Stomach smooth muscle (tissue), 2 donors: ENCODE measurements at regions not wholly inside any gene's neighbourhood (a gene's known extent, or its start where the extent isn't known, plus 50 kb on each side); places are given as distances from the start of the nearest gene placed in this dataset.
"Not testable (repeated sequence)": the region's sequence is repeated elsewhere in the genome, so short reads cannot be mapped to it uniquely, and the experiment has no call there.

Source experiments
- H3K27ac ChIP-seq: one replicate; pipeline ENCODE4 v1.7.0; 2013; ENCODE audit warnings: mild to moderate bottlenecking, low read length, inconsistent platforms
- H3K27me3 ChIP-seq, 2 donors: one replicate each; pipeline ENCODE4 v1.7.0; 2013; ENCODE audit warnings: low read length in 2 of 2; ENCODE audit not compliant: insufficient read depth in 2 of 2, control insufficient read depth in 1 of 2
- H3K36me3 ChIP-seq, 2 donors: one replicate each; pipeline ENCODE4 v1.7.0; 2013; ENCODE audit warnings: low read length in 2 of 2; ENCODE audit not compliant: control insufficient read depth in 2 of 2, insufficient read depth in 2 of 2
- H3K4me1 ChIP-seq: one replicate; pipeline ENCODE4 v1.7.0; 2013; ENCODE audit warnings: low read length; ENCODE audit not compliant: control insufficient read depth, insufficient read depth
- H3K4me3 ChIP-seq, 2 donors: one replicate each; pipeline ENCODE4 v1.7.0; 2013; ENCODE audit warnings: low read length in 2 of 2
- H3K9ac ChIP-seq, 2 donors: one replicate each; pipeline ENCODE4 v1.7.0; 2013; ENCODE audit warnings: low read length in 2 of 2, mild to moderate bottlenecking in 1 of 2
- H3K9me3 ChIP-seq, 2 donors: one replicate each; pipeline ENCODE4 v1.7.0; 2013; ENCODE audit warnings: low read length in 2 of 2; ENCODE audit not compliant: control insufficient read depth in 2 of 2
- donor health status: healthy.
- donor health status: Pancreatic carcinoma.

- H3K4me3 ChIP-seq: no peak overlapping the region
- H3K27ac ChIP-seq: no peak overlapping the region
Observed at GRCh38 chr9:90141723-90142122, 500.9 kb downstream of the DIRAS2 start.

GRCh38 chr9:90142580-90142979 lies 500.0 kb downstream of the DIRAS2 start:
- Histone ChIP-seq H3K9me3 (no peaks in the 10 kb centered on the region), H3K4me3 (no peak overlapping the region), H3K27me3 (peaks cover 0 to 5% of the 10 kb centered on the region in 2 donors), H3K9ac (no peak overlapping the region), H3K36me3 (no peaks in the 10 kb centered on the region), H3K4me1 (no peaks in the 10 kb centered on the region), H3K27ac (no peak overlapping the region)

More at GRCh38 chr9:90141723-90142122, 500.9 kb downstream of the DIRAS2 start:
- H3K27me3 ChIP-seq: no peaks in the 10 kb centered on the region
- H3K36me3 ChIP-seq: no peaks in the 10 kb centered on the region
- H3K4me1 ChIP-seq: no peaks in the 10 kb centered on the region
- no peak overlapping the region for H3K9ac ChIP-seq
- no peaks in the 10 kb centered on the region for H3K9me3 ChIP-seq

- Histone ChIP-seq H3K9me3 (no peaks in the 10 kb centered on the region), H3K27ac (no peak overlapping the region), H3K4me3 (no peak overlapping the region), H3K4me1 (no peaks in the 10 kb centered on the region), H3K27me3 (peaks cover 0 to 5% of the 10 kb centered on the region in 2 donors), H3K36me3 (no peaks in the 10 kb centered on the region), H3K9ac (no peak overlapping the region)
Observed at GRCh38 chr9:90147426-90147825, 495.2 kb downstream of the DIRAS2 start.

- H3K4me1 ChIP-seq: no peaks in the 10 kb centered on the region
- no peaks in the 10 kb centered on the region for H3K36me3 ChIP-seq
- no peak overlapping the region for H3K27ac ChIP-seq
- H3K27me3 ChIP-seq: peaks cover 0 to 2% of the 10 kb centered on the region in 2 donors
- no peak overlapping the region for H3K9ac ChIP-seq
- no peaks in the 10 kb centered on the region for H3K9me3 ChIP-seq
- H3K4me3 ChIP-seq: no peak overlapping the region
Observed at GRCh38 chr9:90156318-90156717, 486.3 kb downstream of the DIRAS2 start.

- Histone ChIP-seq H3K9me3 (no peaks in the 10 kb centered on the region), H3K9ac (no peak overlapping the region), H3K4me3 (no peak overlapping the region), H3K4me1 (no peaks in the 10 kb centered on the region), H3K36me3 (no peaks in the 10 kb centered on the region), H3K27ac (no peak overlapping the region), H3K27me3 (peaks cover 0 to 2% of the 10 kb centered on the region in 2 donors)
Observed at GRCh38 chr9:90162326-90162725, 480.3 kb downstream of the DIRAS2 start.

- Histone ChIP-seq H3K9ac (no peak overlapping the region), H3K4me3 (no peak overlapping the region), H3K4me1 (no peaks in the 10 kb centered on the region), H3K27me3 (peaks cover 0 to 2% of the 10 kb centered on the region in 2 donors), H3K9me3 (no peaks in the 10 kb centered on the region), H3K36me3 (no peaks in the 10 kb centered on the region), H3K27ac (no peak overlapping the region)
Observed at GRCh38 chr9:90162819-90163218, 479.8 kb downstream of the DIRAS2 start.

GRCh38 chr9:90165281-90165680 lies 477.3 kb downstream of the DIRAS2 start:
- Histone ChIP-seq H3K4me3 (no peak overlapping the region), H3K9ac (no peak overlapping the region), H3K27me3 (no peaks in the 10 kb centered on the region), H3K9me3 (no peaks in the 10 kb centered on the region), H3K4me1 (no peaks in the 10 kb centered on the region), H3K36me3 (no peaks in the 10 kb centered on the region), H3K27ac (no peak overlapping the region)

- H3K36me3 ChIP-seq, H3K27me3 ChIP-seq, H3K27ac ChIP-seq, H3K4me3 ChIP-seq, H3K4me1 ChIP-seq, H3K9me3 ChIP-seq, H3K9ac ChIP-seq: not testable (repeated sequence)
Observed at GRCh38 chr9:90166374-90166773, 476.2 kb downstream of the DIRAS2 start.

GRCh38 chr9:90167914-90168313 lies 474.7 kb downstream of the DIRAS2 start:
- Histone ChIP-seq H3K27me3 (no peaks in the 10 kb centered on the region), H3K4me1 (no peaks in the 10 kb centered on the region), H3K4me3 (no peak overlapping the region), H3K9me3 (peaks cover 0 to 4% of the 10 kb centered on the region in 2 donors), H3K36me3 (no peaks in the 10 kb centered on the region), H3K9ac (no peak overlapping the region), H3K27ac (no peak overlapping the region)

GRCh38 chr9:90169490-90169889 lies 473.1 kb downstream of the DIRAS2 start:
- no peaks in the 10 kb centered on the region for H3K36me3 ChIP-seq
- no peak overlapping the region for H3K4me3 ChIP-seq
- no peaks in the 10 kb centered on the region for H3K27me3 ChIP-seq
- no peak overlapping the region for H3K27ac ChIP-seq
- no peak overlapping the region for H3K9ac ChIP-seq
- H3K4me1 ChIP-seq: no peaks in the 10 kb centered on the region
- H3K9me3 ChIP-seq: peaks cover 0 to 4% of the 10 kb centered on the region in 2 donors

GRCh38 chr9:90173935-90174334 lies 468.7 kb downstream of the DIRAS2 start:
- H3K27me3 ChIP-seq, H3K27ac ChIP-seq, H3K4me3 ChIP-seq, H3K9ac ChIP-seq, H3K4me1 ChIP-seq, H3K36me3 ChIP-seq, H3K9me3 ChIP-seq: not testable (repeated sequence)
